HUES64 (cell line): ENCODE measurements at regions not wholly inside any gene's neighbourhood (a gene's known extent, or its start where the extent isn't known, plus 50 kb on each side); places are given as distances from the start of the nearest gene placed in this dataset.

ENCODE experiments used
- H3K27ac ChIP-seq: 2 replicates; pipeline ENCODE4 v1.7.0; 2013; ENCODE audit warnings: low read depth, low read length, inconsistent platforms
- H3K27me3 ChIP-seq: 2 replicates; pipeline ENCODE4 v1.6.1; 2013; ENCODE audit warnings: mild to moderate bottlenecking, low read length; ENCODE audit not compliant: insufficient read depth
- H3K36me3 ChIP-seq: 2 replicates; pipeline ENCODE4 v1.6.1; 2013; ENCODE audit warnings: mild to moderate bottlenecking, low read length; ENCODE audit not compliant: insufficient read depth
- H3K4me1 ChIP-seq: 2 replicates; pipeline ENCODE4 v1.6.1; 2013; ENCODE audit warnings: mild to moderate bottlenecking, low read length, moderate library complexity; ENCODE audit not compliant: insufficient read depth
- H3K4me3 ChIP-seq: 2 replicates; pipeline ENCODE4 v1.5.1; 2013; ENCODE audit warnings: mild to moderate bottlenecking, low read length, moderate library complexity
- H3K9ac ChIP-seq: 2 replicates; pipeline ENCODE4 v1.6.1; 2013; ENCODE audit warnings: mild to moderate bottlenecking, low read depth, low read length
- H3K9me3 ChIP-seq: 2 replicates; pipeline ENCODE4 v1.6.1; 2013; ENCODE audit warnings: low read depth, low read length; ENCODE audit not compliant: insufficient read depth
- WGBS: fragments of 150-250, 120-280 bp; methylation state at CpG from one replicate; pipeline ENCODE4 v1.1.7; 2013; ENCODE audit warnings: missing lambda C conversion rate; 5-methylcytosine and 5-hydroxymethylcytosine counted together

DNA sequence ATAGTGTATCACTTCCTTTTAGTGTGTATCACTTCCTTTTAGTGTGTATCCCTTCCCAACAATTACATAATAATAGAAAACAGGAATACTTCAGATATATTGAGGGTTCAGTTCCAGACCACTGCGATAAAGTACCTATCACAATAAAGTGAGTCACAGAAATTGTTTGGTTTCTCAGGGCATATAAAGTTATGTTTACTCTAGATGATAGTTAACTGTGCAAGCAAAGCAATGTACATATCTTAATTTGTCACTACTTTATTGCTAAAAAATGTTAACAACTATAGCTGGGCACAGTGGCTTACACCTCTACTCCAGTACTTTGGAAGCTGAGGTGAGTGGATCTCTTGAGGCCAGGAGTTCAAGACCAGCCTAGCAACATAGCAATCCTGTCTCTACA lies 938.4 kb downstream of the CCSER2 start:
- no peaks in the 10 kb centered on the region for H3K27me3 ChIP-seq
- H3K36me3 ChIP-seq, result no peaks in the 10 kb centered on the region
- H3K27ac ChIP-seq, result no peak overlapping the region
- no peaks in the 10 kb centered on the region for H3K4me1 ChIP-seq
- H3K4me3 ChIP-seq, result no peak overlapping the region
- no peak overlapping the region for H3K9ac ChIP-seq
- peaks cover 3% of the 10 kb centered on the region; the same call in 1 of the 2 replicates for H3K9me3 ChIP-seq
- whole genome bisulfite sequencing, result no CpG with 5 or more reads among the region's 1 CpG

DNA sequence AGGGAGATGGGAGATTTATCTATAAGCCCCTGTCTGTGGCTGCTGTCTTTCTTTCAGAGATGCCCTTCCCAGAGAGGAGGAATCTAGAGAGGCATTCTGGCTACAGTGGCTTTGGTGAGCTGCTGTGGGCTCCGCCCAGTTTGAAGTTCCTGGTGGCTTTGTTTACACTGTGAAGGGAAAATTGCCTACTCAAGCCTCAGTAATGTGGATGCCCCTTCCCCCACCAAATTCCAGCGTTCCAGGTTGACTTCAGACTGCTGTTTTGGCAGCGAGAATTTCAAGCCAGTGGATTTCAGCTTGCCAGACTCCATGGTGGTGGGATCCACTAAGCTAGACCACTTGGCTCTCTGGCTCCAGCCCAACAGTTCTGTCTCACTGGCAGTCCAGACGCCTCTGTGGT lies 951.6 kb downstream of the CCSER2 start:
- H3K36me3 ChIP-seq, result no peaks in the 10 kb centered on the region
- 59% methylated on average over 4 of the region's 4 CpGs for WGBS
- no peak overlapping the region for H3K4me3 ChIP-seq
- no peaks in the 10 kb centered on the region for H3K9me3 ChIP-seq
- no peak overlapping the region for H3K27ac ChIP-seq
- H3K9ac ChIP-seq, result no peak overlapping the region
- no peaks in the 10 kb centered on the region for H3K4me1 ChIP-seq
- H3K27me3 ChIP-seq, result no peaks in the 10 kb centered on the region

DNA sequence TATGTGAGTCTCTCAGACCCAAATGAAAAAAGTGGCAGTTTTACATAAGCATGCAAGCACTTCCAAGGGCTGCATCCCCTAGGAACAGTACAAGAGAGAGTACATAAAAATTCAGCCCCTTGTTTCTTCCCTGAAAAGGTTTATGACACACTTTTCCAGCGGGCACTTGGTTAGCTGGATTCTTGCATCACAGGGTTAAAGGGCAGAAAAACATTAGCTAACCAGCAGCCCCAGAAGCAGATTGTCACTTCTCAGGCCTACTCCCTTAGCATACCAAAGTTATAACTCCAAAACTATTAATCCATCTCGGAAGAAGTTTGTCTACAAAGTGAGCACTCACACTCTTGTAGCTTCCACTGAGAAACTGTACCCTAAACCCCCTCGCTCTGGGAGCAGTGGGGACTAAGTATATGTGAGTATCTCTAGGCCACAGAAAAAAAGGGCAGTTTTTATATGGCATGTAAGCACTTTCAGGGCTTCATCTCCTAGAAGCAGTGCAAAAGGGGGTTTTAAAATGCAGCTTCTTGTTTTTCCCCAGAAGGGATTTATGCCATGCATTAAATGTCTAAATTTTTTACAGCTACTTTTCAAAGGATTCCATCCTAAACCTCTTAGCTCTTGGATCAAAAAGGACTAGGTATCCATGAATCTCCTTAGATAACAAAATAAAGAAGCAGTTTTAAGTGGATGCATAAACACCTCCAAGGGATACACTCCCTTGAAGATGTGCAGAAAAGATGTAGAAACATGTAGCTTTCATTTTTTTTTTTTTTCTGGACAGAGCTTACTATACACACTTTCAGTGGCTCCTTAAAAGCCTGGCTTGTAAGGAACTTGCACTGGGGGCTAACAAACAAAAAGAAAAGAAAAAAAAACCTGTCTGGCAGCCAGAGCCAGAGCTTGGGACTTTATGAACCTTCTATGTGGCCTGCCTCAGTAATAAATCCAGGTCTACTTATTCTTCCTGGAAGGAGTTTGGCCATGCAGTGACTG lies 956.7 kb downstream of the CCSER2 start:
- WGBS, result 96% methylated on average over 3 of the region's 3 CpGs
- Histone ChIP-seq H3K27me3 (no peaks in the 10 kb centered on the region), H3K27ac (no peak overlapping the region), H3K4me1 (no peaks in the 10 kb centered on the region), H3K9ac (no peak overlapping the region), H3K36me3 (no peaks in the 10 kb centered on the region), H3K9me3 (no peaks in the 10 kb centered on the region), H3K4me3 (no peak overlapping the region)

DNA sequence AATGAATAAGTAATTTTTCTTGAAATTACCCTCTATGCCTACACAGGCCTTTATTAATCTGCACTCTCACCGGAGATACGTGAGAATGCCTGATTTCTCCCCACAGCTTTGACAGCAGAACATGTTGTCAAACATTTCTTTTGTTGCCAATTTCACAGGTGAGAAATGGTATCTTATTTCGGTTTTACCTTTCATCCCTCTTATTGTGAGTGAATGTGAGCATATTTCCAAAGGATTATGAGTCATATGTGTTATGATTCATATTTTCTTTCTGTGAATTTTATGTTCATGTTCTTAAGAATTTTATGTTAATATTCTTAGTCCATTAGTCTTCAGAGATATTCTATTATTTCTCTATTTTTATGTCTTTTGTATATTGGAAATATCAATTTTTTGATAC lies 965.1 kb downstream of the CCSER2 start:
- no peak overlapping the region for H3K4me3 ChIP-seq
- no peak overlapping the region for H3K27ac ChIP-seq
- peaks cover 5% of the 10 kb centered on the region; the same call in 1 of the 2 replicates for H3K9me3 ChIP-seq
- WGBS, result 98% methylated on average over 3 of the region's 3 CpGs
- no peaks in the 10 kb centered on the region for H3K27me3 ChIP-seq
- no peaks in the 10 kb centered on the region for H3K4me1 ChIP-seq
- H3K9ac ChIP-seq, result no peak overlapping the region
- H3K36me3 ChIP-seq, result no peaks in the 10 kb centered on the region

DNA sequence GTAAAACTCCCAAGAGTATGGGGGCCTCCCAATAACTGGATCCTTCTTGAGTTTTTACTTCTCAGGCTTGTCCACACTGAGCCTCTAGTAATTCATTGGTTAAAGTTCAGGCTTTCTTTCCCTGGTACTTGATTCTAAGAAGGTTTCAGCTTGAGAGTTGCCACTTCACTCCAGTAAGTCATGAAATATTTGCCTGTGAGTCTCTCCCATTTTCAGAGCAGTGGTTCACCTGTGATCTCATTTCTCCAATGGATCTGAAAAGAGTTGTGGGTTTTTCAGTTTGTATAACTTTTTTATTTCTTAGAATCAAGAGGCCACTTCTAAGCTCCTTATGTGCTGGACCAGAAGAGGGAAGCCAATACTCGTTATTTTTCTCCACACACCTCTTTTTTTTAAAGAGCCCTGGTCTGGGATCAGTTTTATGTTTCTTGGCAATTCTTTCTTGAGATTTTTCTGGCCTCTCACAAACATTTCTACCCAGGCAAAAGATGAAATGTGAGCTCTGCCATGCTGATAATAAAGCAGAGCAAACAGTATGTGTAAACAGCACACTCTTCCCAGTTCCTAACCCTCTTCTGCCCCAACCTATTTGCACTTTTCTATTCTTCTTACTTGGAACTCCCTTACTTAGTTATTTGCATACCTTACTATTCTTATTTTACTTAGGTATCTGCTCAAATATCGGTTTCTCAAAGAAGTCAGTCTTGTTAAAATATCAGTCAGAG lies 983.4 kb downstream of the CCSER2 start:
- Histone ChIP-seq H3K36me3 (no peaks in the 10 kb centered on the region), H3K4me3 (no peak overlapping the region), H3K4me1 (no peaks in the 10 kb centered on the region), H3K27ac (no peak overlapping the region), H3K9ac (no peak overlapping the region), H3K9me3 (no peaks in the 10 kb centered on the region), H3K27me3 (no peaks in the 10 kb centered on the region)
- 92% methylated on average over 2 of the region's 2 CpGs for WGBS

DNA sequence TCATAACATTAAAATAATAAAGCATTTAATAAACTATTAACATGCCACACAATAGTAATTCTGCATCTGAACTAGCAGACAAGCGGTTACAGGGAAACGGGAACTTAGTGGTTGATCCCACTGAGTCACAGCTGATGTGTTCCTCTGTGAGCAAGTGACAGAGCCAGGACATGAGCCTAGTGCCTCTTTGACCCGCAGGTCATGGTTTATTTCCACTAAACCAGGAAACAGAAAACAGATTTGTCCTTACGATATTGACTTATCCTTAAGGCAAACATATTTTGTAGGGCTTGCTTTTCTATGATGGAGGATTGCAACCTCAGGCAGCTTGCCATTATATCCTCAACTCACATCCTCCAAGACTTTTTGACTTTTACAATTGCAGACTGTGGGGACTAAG lies 987.3 kb downstream of the CCSER2 start:
- Histone ChIP-seq H3K27ac (no peak overlapping the region), H3K36me3 (no peaks in the 10 kb centered on the region), H3K27me3 (no peaks in the 10 kb centered on the region), H3K9me3 (no peaks in the 10 kb centered on the region), H3K4me1 (no peaks in the 10 kb centered on the region), H3K9ac (no peak overlapping the region), H3K4me3 (no peak overlapping the region)
- WGBS, result 82% methylated on average over 4 of the region's 4 CpGs

DNA sequence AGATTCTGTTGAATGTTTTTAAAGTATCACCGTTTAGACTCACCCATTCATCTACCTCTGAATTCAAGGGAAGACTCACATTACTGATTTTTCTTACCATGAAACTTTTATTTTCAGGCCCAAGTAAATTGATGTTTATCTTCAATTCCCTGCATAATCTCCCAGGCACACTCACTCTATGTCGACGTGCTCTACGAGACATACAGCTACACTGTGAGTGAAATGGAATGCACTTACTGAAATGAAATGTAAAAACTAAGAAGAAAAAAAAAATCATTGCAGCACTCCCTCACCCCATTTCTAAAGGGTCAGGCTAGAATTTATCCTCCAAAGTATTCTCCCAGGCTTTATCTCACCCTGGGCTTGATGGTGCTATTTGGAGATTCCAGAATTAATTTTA lies 987.9 kb downstream of the CCSER2 start:
- Histone ChIP-seq H3K27me3 (no peaks in the 10 kb centered on the region), H3K36me3 (no peaks in the 10 kb centered on the region), H3K4me3 (no peak overlapping the region), H3K4me1 (no peaks in the 10 kb centered on the region), H3K27ac (no peak overlapping the region), H3K9me3 (no peaks in the 10 kb centered on the region), H3K9ac (no peak overlapping the region)
- WGBS, result 96% methylated on average over 1 of the region's 4 CpGs

DNA sequence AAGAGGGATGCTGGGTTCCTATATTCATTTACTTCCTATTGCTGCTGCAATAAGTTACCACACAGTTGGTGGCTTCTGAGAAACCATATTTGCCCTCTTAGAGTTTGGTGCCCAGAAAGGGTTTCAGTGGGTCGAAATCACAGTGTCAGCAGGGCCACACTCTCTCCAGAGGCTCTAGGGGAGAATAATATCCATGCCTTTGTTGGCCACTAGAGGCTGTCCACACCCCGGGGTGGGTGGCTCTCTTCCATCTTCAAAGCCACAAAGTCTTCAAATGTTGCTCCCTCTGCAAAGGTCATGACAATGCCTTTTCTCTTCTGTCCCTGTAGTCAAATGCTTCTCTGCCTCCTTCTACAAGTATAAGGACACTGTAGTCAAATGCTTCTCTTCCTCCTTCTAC lies 989.4 kb downstream of the CCSER2 start:
- 87% methylated on average over 2 of the region's 2 CpGs for WGBS
- Histone ChIP-seq H3K9me3 (no peaks in the 10 kb centered on the region), H3K36me3 (no peaks in the 10 kb centered on the region), H3K4me1 (no peaks in the 10 kb centered on the region), H3K27ac (no peak overlapping the region), H3K9ac (no peak overlapping the region), H3K4me3 (no peak overlapping the region), H3K27me3 (no peaks in the 10 kb centered on the region)

DNA sequence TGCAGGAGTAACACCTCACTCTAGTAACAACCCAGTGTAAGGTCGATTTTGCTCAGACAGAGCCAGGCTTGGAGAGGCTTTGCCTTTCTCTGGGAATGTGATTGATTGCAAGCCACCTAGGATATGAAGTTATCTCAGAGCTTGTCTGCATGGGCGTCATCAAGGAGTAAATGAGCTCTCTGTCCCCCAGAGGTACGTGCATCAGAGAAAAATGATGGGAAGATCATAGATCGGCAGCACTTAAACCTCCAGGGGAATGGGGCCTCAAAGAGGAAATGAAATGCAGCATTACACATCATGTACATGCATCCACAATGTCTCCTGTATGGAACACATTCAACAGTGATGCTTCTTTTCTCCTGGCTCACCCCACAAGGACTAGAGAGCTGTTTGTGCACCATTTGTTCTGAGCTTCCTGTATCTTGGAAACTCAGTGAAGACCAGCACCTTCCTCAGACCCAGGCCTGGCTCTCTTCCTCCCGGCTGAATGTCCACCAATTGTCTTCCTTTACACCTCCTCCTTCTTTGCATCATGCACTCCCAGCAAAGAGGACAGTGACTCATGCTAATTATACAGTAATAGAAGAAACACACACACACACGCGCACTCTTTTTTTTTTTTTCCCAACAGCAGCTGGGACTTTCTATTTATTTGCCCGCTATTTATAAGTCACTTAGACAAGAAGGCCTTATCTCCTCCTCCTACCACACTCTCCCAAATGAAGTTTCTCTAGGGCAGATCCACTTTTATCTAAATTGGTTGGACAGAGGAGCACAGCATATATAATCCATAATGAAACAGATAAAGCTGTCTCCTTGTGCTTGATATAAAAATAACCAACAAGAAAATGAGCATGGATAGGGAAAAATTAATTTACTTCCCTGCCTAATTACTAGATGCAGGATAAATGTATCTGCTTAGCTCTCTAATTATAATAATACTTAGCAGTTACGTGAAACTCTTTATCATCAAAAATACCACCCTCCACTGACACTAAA lies 990.7 kb downstream of the CCSER2 start:
- H3K9me3 ChIP-seq, result no peaks in the 10 kb centered on the region
- no peaks in the 10 kb centered on the region for H3K36me3 ChIP-seq
- 93% methylated on average over 8 of the region's 9 CpGs for WGBS
- no peak overlapping the region for H3K4me3 ChIP-seq
- no peak overlapping the region for H3K9ac ChIP-seq
- H3K4me1 ChIP-seq, result no peaks in the 10 kb centered on the region
- no peaks in the 10 kb centered on the region for H3K27me3 ChIP-seq
- no peak overlapping the region for H3K27ac ChIP-seq

DNA sequence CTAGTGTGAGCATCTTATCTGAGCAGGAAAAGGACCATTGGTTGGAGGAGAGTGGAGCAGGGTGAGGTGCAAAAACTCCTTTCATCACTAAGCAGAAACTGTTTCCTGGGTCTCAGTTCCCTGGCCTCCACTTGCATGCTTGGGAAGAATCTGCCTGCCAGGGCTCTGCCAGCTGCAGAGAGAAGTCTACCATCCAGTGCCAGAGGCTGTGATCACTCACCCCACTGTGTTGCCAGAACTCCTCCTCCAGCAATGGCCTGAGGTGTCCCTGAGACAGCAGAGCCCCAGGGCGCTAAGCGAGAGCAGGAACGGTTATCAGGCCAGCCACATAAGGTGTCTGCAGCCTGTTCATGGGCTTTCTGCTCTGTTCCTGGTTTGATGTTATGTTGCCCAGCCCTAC lies 991.4 kb downstream of the CCSER2 start:
- no peaks in the 10 kb centered on the region for H3K27me3 ChIP-seq
- H3K4me1 ChIP-seq, result no peaks in the 10 kb centered on the region
- no peaks in the 10 kb centered on the region for H3K9me3 ChIP-seq
- 72% methylated on average over 3 of the region's 3 CpGs for WGBS
- H3K36me3 ChIP-seq, result no peaks in the 10 kb centered on the region
- no peak overlapping the region for H3K9ac ChIP-seq
- H3K27ac ChIP-seq, result no peak overlapping the region
- no peak overlapping the region for H3K4me3 ChIP-seq
